ENCODE measurements at regions not wholly inside any gene's neighbourhood (a gene's known extent, or its start where the extent isn't known, plus 50 kb on each side); places are given as distances from the start of the nearest gene placed in this dataset.

GRCh38 chr2:219851801-219852481, 224.5 kb downstream of the SLC4A3 start:
- Histone ChIP-seq H4K20me1 (ENCODE audit: insufficient read depth, low read length) (no peaks in the 10 kb centered on the region), H2AFZ (ENCODE audit: low read length) (no peak overlapping the region), H3K4me3 (ENCODE audit: insufficient read depth, low read length) (no peak overlapping the region), H3K79me2 (ENCODE audit: insufficient read depth, low read length) (no peaks in the 10 kb centered on the region), H3K4me1 (ENCODE audit: insufficient read depth, low read length) (no peaks in the 10 kb centered on the region), H3K9me3 (ENCODE audit: low read depth, low read length) (no peaks in the 10 kb centered on the region), H3K36me3 (ENCODE audit: insufficient read depth, low read length) (no peaks in the 10 kb centered on the region), H3K27ac (ENCODE audit: low read depth, low read length) (no peak overlapping the region), H3K27me3 (ENCODE audit: insufficient read depth, low read length) (no peaks in the 10 kb centered on the region), H3K4me2 (ENCODE audit: insufficient read depth, low read length) (no peak overlapping the region)
- DNase-seq (ENCODE audit: insufficient read length, low spot score, missing footprints), result no peak
- TF ChIP-seq CTCF (IDR thresholded peaks at IDR 0.05; ENCODE audit: extremely low read depth, low read depth, low read length), result no peak

GRCh38 chr2:219852626-219853025, 225.2 kb downstream of the SLC4A3 start:
- no peak overlapping the region for H2AFZ ChIP-seq (ENCODE audit: low read length)
- no peak for DNase-seq (ENCODE audit: insufficient read length, low spot score, missing footprints)
- H3K36me3 ChIP-seq (ENCODE audit: insufficient read depth, low read length), result no peaks in the 10 kb centered on the region
- H3K4me1 ChIP-seq (ENCODE audit: insufficient read depth, low read length), result no peaks in the 10 kb centered on the region
- no peak overlapping the region for H3K4me3 ChIP-seq (ENCODE audit: insufficient read depth, low read length)
- H3K79me2 ChIP-seq (ENCODE audit: insufficient read depth, low read length), result no peaks in the 10 kb centered on the region
- H3K9me3 ChIP-seq (ENCODE audit: low read depth, low read length), result no peaks in the 10 kb centered on the region
- TF ChIP-seq CTCF (IDR thresholded peaks at IDR 0.05; ENCODE audit: extremely low read depth, low read depth, low read length), result no peak
- no peak overlapping the region for H3K4me2 ChIP-seq (ENCODE audit: insufficient read depth, low read length)
- H4K20me1 ChIP-seq (ENCODE audit: insufficient read depth, low read length), result no peaks in the 10 kb centered on the region
- H3K27ac ChIP-seq (ENCODE audit: low read depth, low read length), result no peak overlapping the region
- no peaks in the 10 kb centered on the region for H3K27me3 ChIP-seq (ENCODE audit: insufficient read depth, low read length)

- Histone ChIP-seq H3K79me2 (ENCODE audit: insufficient read depth, low read length) (no peaks in the 10 kb centered on the region), H3K36me3 (ENCODE audit: insufficient read depth, low read length) (no peaks in the 10 kb centered on the region), H3K27ac (ENCODE audit: low read depth, low read length) (no peak overlapping the region), H3K27me3 (ENCODE audit: insufficient read depth, low read length) (no peaks in the 10 kb centered on the region), H3K9me3 (ENCODE audit: low read depth, low read length) (no peaks in the 10 kb centered on the region), H2AFZ (ENCODE audit: low read length) (no peak overlapping the region), H4K20me1 (ENCODE audit: insufficient read depth, low read length) (no peaks in the 10 kb centered on the region), H3K4me3 (ENCODE audit: insufficient read depth, low read length) (no peak overlapping the region), H3K4me2 (ENCODE audit: insufficient read depth, low read length) (no peak overlapping the region), H3K4me1 (ENCODE audit: insufficient read depth, low read length) (no peaks in the 10 kb centered on the region)
- TF ChIP-seq CTCF (IDR thresholded peaks at IDR 0.05; ENCODE audit: extremely low read depth, low read depth, low read length), result no peak
- DNase-seq (ENCODE audit: insufficient read length, low spot score, missing footprints), result no peak
These were observed 229.2 kb downstream of the SLC4A3 start for GRCh38 chr2:219856602-219857001.

GRCh38 chr2:219857751-219858150, 230.3 kb downstream of the SLC4A3 start:
- no peak for TF ChIP-seq CTCF (IDR thresholded peaks at IDR 0.05; ENCODE audit: extremely low read depth, low read depth, low read length)
- Histone ChIP-seq H3K4me3 (ENCODE audit: insufficient read depth, low read length) (no peak overlapping the region), H3K27ac (ENCODE audit: low read depth, low read length) (no peak overlapping the region), H3K27me3 (ENCODE audit: insufficient read depth, low read length) (no peaks in the 10 kb centered on the region), H3K79me2 (ENCODE audit: insufficient read depth, low read length) (no peaks in the 10 kb centered on the region), H3K36me3 (ENCODE audit: insufficient read depth, low read length) (no peaks in the 10 kb centered on the region), H2AFZ (ENCODE audit: low read length) (no peak overlapping the region), H3K9me3 (ENCODE audit: low read depth, low read length) (no peaks in the 10 kb centered on the region), H3K4me2 (ENCODE audit: insufficient read depth, low read length) (no peak overlapping the region), H3K4me1 (ENCODE audit: insufficient read depth, low read length) (no peaks in the 10 kb centered on the region), H4K20me1 (ENCODE audit: insufficient read depth, low read length) (no peaks in the 10 kb centered on the region)
- no peak for DNase-seq (ENCODE audit: insufficient read length, low spot score, missing footprints)
